LNCaP clone FGC (cell line): ENCODE measurements at regions not wholly inside any gene's neighbourhood (a gene's known extent, or its start where the extent isn't known, plus 50 kb on each side); places are given as distances from the start of the nearest gene placed in this dataset.

Source experiments
- DNase-seq: peaks from one replicate; pipeline ENCODE4 v3.0.0-alpha.2; 2011; ENCODE audit warnings: low read depth
- H3K4me3 ChIP-seq: 2 replicates; pipeline ENCODE4 v1.5.1; 2011; ENCODE audit warnings: mild to moderate bottlenecking, low read depth, low read length, control low read depth
- TF ChIP-seq, protein P1 (sequence below): IDR thresholded peaks from 2 replicates; pipeline ENCODE4 v1.5.1; 2012; ENCODE audit warnings: mild to moderate bottlenecking; ENCODE audit not compliant: control insufficient read depth, insufficient read depth; ENCODE audit errors: extremely low read depth

DNA sequence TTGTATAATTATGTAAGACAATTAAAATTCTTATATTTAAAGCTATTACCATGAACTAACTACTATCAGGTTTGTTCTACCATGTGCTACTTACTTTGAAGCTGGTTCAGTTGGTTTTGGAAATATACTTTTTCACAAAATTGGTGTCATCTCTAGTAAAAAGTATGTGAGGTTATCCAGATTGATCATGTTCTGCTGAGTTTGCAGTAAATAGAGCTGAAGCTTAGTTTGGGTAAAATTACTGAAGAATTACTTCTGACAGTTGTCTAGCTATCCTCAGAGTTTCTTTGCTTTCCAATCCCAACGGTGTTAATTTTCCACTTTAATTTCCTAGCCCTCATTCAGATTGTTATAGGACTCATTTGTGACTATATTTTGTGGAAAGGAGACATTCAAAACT, 184.2 kb downstream of the FAT4 start:
- TF ChIP-seq, protein P1, sequence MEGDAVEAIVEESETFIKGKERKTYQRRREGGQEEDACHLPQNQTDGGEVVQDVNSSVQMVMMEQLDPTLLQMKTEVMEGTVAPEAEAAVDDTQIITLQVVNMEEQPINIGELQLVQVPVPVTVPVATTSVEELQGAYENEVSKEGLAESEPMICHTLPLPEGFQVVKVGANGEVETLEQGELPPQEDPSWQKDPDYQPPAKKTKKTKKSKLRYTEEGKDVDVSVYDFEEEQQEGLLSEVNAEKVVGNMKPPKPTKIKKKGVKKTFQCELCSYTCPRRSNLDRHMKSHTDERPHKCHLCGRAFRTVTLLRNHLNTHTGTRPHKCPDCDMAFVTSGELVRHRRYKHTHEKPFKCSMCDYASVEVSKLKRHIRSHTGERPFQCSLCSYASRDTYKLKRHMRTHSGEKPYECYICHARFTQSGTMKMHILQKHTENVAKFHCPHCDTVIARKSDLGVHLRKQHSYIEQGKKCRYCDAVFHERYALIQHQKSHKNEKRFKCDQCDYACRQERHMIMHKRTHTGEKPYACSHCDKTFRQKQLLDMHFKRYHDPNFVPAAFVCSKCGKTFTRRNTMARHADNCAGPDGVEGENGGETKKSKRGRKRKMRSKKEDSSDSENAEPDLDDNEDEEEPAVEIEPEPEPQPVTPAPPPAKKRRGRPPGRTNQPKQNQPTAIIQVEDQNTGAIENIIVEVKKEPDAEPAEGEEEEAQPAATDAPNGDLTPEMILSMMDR = no peak
- DNase-seq = no peak
- H3K4me3 ChIP-seq = no peak overlapping the region

GRCh38 chr4:125501090-125501489, 186.3 kb downstream of the FAT4 start:
- H3K4me3 ChIP-seq = no peak overlapping the region
- DNase-seq = no peak
- TF ChIP-seq, protein P1 = no peak

GRCh38 chr4:125501568-125501967, 186.8 kb downstream of the FAT4 start:
- no peak for DNase-seq
- TF ChIP-seq, protein P1 = no peak
- no peak overlapping the region for H3K4me3 ChIP-seq

- TF ChIP-seq, protein P1 = no peak
- DNase-seq = no peak
- H3K4me3 ChIP-seq = no peak overlapping the region
These were observed 190.9 kb downstream of the FAT4 start for GRCh38 chr4:125505621-125506020.

- TF ChIP-seq, protein P1 = no peak
- H3K4me3 ChIP-seq = no peak overlapping the region
- DNase-seq = no peak
These were observed 192.4 kb downstream of the FAT4 start for GRCh38 chr4:125507141-125507540.

DNA sequence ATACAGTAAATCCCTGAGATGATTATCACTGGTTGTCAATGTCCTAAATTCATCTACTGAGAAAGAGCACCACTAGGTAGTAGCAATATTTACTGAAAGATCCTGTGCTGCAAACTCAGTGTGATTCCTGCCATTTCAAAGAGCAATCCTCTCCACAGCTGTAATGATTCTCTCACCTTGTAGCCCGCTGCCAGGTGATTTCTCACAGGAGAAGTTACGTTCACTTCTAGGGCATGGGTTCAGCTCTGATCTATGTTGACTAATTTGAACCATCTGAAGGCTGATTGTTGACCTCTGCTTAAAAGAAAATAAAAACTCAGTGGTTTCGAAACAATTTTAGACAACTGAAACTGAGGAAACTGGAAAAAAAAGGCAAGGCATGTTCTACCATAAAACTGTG, 197.0 kb downstream of the FAT4 start:
- DNase-seq = no peak
- TF ChIP-seq, protein P1 = no peak
- no peak overlapping the region for H3K4me3 ChIP-seq

DNA sequence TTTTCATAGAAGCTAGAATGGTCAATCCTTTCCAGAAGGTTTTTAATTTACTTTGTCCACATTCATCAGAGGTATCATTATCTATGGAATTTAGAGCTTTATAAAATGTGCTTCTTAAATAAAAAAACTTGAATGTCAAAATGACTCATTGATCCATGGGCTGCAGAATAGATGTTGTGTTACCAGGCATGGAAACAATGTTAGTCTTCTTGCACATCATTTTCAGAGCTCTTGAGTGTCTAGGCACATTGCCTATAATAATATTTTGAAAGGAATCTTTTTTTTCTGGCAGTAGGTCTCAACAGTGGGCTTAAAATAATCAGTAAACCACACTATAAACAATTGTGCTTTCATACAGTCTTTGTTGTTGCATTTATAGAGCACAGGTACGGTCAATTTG, 200.3 kb downstream of the FAT4 start:
- H3K4me3 ChIP-seq = no peak overlapping the region
- no peak for DNase-seq
- TF ChIP-seq, protein P1 = no peak
